ENCODE measurements at regions not wholly inside any gene's neighbourhood (a gene's known extent, or its start where the extent isn't known, plus 50 kb on each side); places are given as distances from the start of the nearest gene placed in this dataset.

GRCh38 chr15:39018966-39019365, 454.4 kb upstream of the RASGRP1 start (continued):
- TF ChIP-seq, protein P1, sequence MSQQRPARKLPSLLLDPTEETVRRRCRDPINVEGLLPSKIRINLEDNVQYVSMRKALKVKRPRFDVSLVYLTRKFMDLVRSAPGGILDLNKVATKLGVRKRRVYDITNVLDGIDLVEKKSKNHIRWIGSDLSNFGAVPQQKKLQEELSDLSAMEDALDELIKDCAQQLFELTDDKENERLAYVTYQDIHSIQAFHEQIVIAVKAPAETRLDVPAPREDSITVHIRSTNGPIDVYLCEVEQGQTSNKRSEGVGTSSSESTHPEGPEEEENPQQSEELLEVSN (IDR thresholded peaks at IDR 0.05) = no peak
- TF ChIP-seq SIX5 (IDR thresholded peaks at IDR 0.05; ENCODE audit: low read depth, low read length) (no peak), MAFK (IDR thresholded peaks at IDR 0.05; ENCODE audit: low read depth, low read length) (no peak), PHF8 (conservative IDR thresholded peaks at IDR 0.05; ENCODE audit: low read depth, low read length) (no peak), CTBP2 (IDR thresholded peaks at IDR 0.05; ENCODE audit: borderline replicate concordance, insufficient read depth, insufficient read length, low read length) (no peak), SAP30 (IDR thresholded peaks at IDR 0.05; ENCODE audit: insufficient read depth, insufficient replicate concordance, low read length) (no peak), POLR2AphosphoS5 (IDR thresholded peaks at IDR 0.05; ENCODE audit: low read depth, low read length) (no peak)
